Activated CD4-positive, alpha-beta T cell treated with anti-CD3 and anti-CD28 coated beads, Interleukin-2, amount 50 U/mL, for 1 hour (primary cell): ENCODE measurements at regions not wholly inside any gene's neighbourhood (a gene's known extent, or its start where the extent isn't known, plus 50 kb on each side); places are given as distances from the start of the nearest gene placed in this dataset.
"Not testable (repeated sequence)": the region's sequence is repeated elsewhere in the genome, so short reads cannot be mapped to it uniquely, and the experiment has no call there.

Experiments
- DNase-seq: peaks from one replicate; pipeline ENCODE4 v3.0.0-alpha.2; 2020

GRCh38 chr6:135129136-135129856 is 51.8 kb upstream of the MYB start:
- DNase-seq, result no peak

DNA sequence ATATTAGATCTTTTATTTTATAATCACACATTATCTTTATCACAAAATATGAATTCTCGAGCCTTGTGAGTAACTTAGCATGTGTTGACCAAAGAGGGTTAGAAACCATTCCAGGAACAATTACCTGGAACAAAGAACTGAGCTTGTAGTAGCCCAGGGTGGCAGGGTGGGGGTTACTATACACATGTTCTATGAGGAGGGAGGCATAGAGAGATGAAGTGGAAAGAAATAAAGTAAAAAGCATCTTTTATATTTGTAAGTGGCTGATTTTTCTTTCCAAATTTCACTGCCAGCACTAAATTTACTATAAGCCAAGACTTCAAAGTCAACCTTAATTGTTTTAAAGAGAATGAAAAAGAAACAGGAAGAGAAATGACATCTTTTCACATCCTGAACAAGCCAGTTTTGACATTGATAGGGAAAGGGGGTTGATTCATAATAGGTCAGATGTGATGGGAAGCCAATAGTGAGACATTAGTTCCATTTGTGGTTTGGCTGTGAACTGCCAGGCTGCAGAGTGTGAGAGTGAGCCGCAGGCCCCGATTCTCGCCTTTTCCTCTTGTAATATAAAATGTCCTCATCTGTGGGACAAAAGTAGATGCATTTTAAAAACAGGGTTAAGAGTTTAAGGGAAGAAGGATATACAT is 52.7 kb upstream of the MYB start:
- peak; percentile 39 for DNase-seq

DNA sequence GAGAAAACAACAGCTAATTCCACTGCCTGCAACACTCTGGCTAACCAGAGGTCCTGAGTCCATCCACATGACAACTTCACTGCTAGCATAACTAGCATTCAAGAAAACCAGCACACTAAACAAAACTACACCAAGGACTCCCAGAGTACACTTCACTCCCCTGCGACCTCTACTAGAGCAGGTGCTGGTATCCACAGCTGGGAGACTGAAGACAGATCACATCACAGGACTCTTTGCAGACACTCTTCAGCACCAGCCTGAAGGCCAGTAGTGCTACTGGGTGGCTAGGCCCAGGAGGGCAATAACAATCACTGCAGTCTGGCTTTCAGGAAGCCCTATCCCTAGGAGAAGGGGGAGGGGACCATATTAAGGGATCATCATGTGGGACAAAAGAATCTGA is 54.4 kb upstream of the MYB start:
- DNase-seq, result no peak

DNA sequence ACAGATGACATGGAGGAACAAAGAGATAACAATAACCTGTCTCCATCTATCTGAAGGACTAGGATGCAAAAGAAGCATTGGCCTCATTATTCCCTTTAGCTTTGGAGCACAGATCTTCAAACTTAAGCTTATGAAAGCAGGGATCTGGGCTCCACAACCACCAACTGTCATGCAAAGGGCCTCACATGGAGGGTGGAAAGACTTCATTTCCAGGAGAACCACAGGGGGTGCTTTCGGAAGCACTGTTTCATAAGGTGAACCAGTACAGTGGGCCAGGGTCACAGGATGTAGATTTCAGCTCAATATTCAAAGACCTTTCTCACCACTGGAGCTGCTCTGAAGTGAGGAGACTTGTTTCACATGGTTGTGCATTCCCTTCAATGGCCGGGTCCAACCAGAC is 55.1 kb upstream of the MYB start:
- no peak for DNase-seq

GRCh38 chr6:135121434-135121833 is 59.7 kb upstream of the MYB start:
- DNase-seq, result no peak

DNA sequence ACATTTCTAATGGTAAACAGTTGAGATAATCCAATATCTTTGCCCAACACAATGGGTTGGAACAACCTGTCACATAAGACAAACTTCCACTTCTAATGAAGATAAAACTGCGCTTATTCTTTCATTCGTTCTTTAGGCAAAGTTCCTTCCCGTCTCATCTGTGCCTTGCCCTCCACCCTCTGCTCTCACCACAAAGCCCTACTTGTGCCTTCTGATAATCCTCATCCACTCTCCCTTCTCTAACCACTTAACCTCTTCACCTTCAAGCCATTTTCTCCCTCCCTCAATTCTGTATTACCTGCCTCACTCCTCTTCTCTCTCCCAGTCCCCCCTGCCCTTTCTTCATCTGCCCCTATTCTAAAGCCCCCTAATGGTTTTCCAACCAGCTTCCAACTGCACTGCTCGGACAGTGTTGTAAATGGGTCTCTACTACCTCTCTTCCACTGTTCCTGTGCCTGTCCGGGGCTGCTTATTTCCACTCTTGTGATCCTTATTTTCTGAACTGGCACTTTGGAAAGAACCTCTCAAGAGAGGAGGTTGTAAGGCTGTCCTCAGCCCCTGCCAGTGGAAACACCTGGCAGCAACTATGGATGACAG is 62.9 kb upstream of the MYB start:
- DNase-seq, result no peak

DNA sequence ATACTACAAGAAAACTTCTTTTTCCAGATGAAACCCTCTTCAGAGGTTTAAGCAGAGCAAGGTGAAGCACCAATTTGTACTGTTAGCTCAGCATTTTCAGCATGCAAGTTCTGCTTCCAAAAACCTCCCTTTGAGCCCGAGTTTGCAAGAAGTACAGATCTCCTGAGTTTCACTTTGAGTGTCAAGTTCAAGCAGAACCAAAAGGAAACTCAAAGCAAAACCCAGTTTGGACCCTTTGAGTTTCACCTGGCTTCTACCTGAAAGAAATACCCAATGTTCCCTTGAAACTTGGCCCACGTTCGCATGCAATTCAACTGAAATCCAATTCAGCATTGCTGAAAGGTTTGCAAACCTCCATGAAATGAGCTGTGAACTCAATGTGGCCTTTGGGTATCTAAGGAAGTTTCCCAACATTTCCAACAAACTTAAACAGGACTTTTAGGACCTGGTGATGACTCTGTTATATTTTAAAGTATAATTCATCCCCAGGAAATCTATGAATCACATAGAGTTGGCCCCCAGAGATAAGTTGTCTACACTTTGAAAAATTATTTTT is 62.9 kb upstream of the HBS1L start:
- no peak for DNase-seq

- DNase-seq, result no peak
Measured at GRCh38 chr6:135116571-135116970, 61.9 kb upstream of the HBS1L start.

DNA sequence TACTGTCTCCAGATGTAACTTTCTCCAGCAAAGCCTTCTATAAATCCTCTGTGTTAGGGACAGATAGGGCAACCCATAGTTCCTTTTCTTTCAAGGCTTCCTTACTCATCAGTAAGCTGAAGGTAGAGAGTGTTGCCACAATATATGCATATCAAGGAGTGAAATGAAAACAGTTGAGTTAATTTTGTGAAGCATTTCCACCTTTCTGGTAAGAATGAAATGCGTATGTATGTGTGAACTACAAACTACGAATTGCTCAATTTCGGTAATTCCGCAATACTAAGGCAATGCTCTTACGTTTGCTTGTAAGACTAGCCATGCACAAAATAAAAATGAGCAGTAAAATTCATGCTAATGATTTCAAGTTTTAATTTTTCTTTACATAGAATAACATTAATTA is 61.2 kb upstream of the HBS1L start:
- no peak for DNase-seq

GRCh38 chr6:135115411-135115810 is 60.8 kb upstream of the HBS1L start:
- DNase-seq, result no peak

GRCh38 chr6:135114355-135115145 is 59.9 kb upstream of the HBS1L start:
- DNase-seq, result no peak

GRCh38 chr6:135113860-135114259 is 59.2 kb upstream of the HBS1L start:
- no peak for DNase-seq

GRCh38 chr6:135112951-135113350 is 58.3 kb upstream of the HBS1L start:
- not testable (repeated sequence) for DNase-seq

GRCh38 chr6:135110261-135110781 is 55.7 kb upstream of the HBS1L start:
- DNase-seq, result not testable (repeated sequence)

GRCh38 chr6:135109761-135110160 is 55.1 kb upstream of the HBS1L start:
- DNase-seq, result no peak

DNA sequence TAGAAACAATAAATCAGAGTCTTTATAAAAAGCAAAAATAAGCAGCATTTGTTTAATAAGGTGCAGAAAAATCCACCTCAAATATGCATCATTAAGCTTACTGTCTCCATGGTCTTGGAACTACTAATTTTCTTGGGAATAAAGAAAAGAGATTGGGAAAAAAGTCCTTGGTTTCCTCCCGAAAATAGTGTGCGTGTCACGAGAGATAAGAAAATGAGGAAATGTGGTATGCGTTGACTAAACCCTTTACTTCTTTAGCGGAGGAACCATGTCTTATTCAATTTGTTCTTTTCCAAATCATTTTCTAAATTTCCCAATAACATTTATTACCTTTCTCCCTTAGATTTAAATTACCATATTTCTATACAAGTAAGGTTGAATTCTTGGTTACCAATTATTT is 54.1 kb upstream of the HBS1L start:
- DNase-seq, result no peak

DNA sequence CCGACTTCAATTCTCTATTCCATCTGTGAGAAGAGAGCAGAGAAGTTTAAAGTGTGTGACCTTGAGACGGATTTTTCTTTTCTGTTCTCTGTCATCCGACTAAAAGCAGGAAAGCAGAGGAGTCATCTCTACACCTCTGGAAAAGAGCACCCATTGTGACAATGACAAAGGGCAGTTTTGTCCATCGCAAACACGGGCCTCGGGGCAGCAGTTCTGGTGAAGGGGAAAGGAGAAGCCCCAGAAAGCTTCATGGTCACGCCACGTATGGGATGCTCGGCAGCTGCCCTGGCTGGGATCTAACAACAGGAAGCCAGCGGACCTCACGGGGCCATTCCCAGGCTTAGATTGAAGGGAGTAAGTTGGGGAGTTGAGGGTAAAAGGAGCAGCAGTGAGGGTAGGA is 52.0 kb upstream of the HBS1L start:
- DNase-seq, result no peak

DNA sequence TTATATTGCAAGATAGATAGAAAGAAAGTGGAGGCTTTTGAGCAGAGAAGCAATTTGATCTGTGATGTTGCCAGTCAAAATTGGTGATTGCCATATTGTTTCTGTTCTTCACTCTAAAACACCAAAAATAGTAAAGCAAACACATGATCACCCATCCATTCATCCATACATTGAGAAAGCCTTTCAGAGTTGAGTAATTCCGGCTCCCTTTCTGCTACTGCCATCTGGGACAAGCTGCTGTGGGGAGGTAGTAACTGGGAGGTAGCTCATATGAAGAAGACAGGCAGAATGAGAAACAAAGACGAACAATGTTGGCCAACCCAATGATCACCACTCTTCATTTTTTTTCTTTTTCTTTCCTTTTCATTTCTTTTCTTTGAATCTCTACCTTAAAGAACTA is 51.1 kb upstream of the HBS1L start:
- no peak for DNase-seq

GRCh38 chr6:135105299-135105698 is 50.7 kb upstream of the HBS1L start:
- DNase-seq, result no peak
